ENCODE measurements at regions not wholly inside any gene's neighbourhood (a gene's known extent, or its start where the extent isn't known, plus 50 kb on each side); places are given as distances from the start of the nearest gene placed in this dataset.

GRCh38 chr2:191574232-191574631, 103.7 kb upstream of the NABP1 start:
- no peak for ATAC-seq (ENCODE audit: insufficient read depth, low read depth)

GRCh38 chr2:191577605-191578004, 100.3 kb upstream of the NABP1 start:
- TF ChIP-seq CTCF (IDR thresholded peaks at IDR 0.05; ENCODE audit: borderline replicate concordance, extremely low read depth, low read length, poor library complexity, severe bottlenecking), result no peak
- no peak for TF ChIP-seq EZH2 (IDR thresholded peaks at IDR 0.05; ENCODE audit: borderline replicate concordance, low read depth, low read length, severe bottlenecking)
- no peaks in the 10 kb centered on the region for H3K4me1 ChIP-seq (ENCODE audit: insufficient read depth, low read length)
- DNase-seq (no peak), ATAC-seq (ENCODE audit: insufficient read depth, low read depth) (no peak)
- H2AFZ ChIP-seq (ENCODE audit: low read depth, low read length), result no peak overlapping the region
- no peak overlapping the region for H3K4me3 ChIP-seq (ENCODE audit: low read depth in 1 of 2, low read length in 2 of 2)
- no peak overlapping the region for H3K4me2 ChIP-seq (ENCODE audit: insufficient read depth, low read length)
- no peak overlapping the region for H3K27ac ChIP-seq (ENCODE audit: low read length)
- no peaks in the 10 kb centered on the region for H3K36me3 ChIP-seq (ENCODE audit: insufficient read depth, low read length)
- no peaks in the 10 kb centered on the region for H4K20me1 ChIP-seq (ENCODE audit: insufficient read depth, low read length)
- no peaks in the 10 kb centered on the region for H3K79me2 ChIP-seq (ENCODE audit: insufficient read depth, low read length)
- H3K27me3 ChIP-seq (ENCODE audit: insufficient read depth, low read length, poor library complexity), result no peaks in the 10 kb centered on the region
- H3K9ac ChIP-seq (ENCODE audit: low read depth, low read length), result no peak overlapping the region
- no peaks in the 10 kb centered on the region for H3K9me3 ChIP-seq (ENCODE audit: insufficient read depth, low read length, severe bottlenecking)

More at GRCh38 chr2:191574232-191574631, 103.7 kb upstream of the NABP1 start:
- no peaks in the 10 kb centered on the region for H4K20me1 ChIP-seq (ENCODE audit: insufficient read depth, low read length)
- no peaks in the 10 kb centered on the region for H3K79me2 ChIP-seq (ENCODE audit: insufficient read depth, low read length)
- no peak overlapping the region for H3K4me2 ChIP-seq (ENCODE audit: insufficient read depth, low read length)
- no peak overlapping the region for H3K4me3 ChIP-seq (ENCODE audit: low read depth in 1 of 2, low read length in 2 of 2)
- H3K27ac ChIP-seq (ENCODE audit: low read length), result no peak overlapping the region
- no peak overlapping the region for H3K9ac ChIP-seq (ENCODE audit: low read depth, low read length)
- H2AFZ ChIP-seq (ENCODE audit: low read depth, low read length), result no peak overlapping the region
- TF ChIP-seq CTCF (IDR thresholded peaks at IDR 0.05; ENCODE audit: borderline replicate concordance, extremely low read depth, low read length, poor library complexity, severe bottlenecking) (no peak), EZH2 (IDR thresholded peaks at IDR 0.05; ENCODE audit: borderline replicate concordance, low read depth, low read length, severe bottlenecking) (no peak)
- H3K4me1 ChIP-seq (ENCODE audit: insufficient read depth, low read length), result peaks cover 13% of the 10 kb centered on the region
- H3K27me3 ChIP-seq (ENCODE audit: insufficient read depth, low read length, poor library complexity), result peaks cover 3% of the 10 kb centered on the region
- no peaks in the 10 kb centered on the region for H3K9me3 ChIP-seq (ENCODE audit: insufficient read depth, low read length, severe bottlenecking)
- H3K36me3 ChIP-seq (ENCODE audit: insufficient read depth, low read length), result no peaks in the 10 kb centered on the region
- DNase-seq, result no peak

DNA sequence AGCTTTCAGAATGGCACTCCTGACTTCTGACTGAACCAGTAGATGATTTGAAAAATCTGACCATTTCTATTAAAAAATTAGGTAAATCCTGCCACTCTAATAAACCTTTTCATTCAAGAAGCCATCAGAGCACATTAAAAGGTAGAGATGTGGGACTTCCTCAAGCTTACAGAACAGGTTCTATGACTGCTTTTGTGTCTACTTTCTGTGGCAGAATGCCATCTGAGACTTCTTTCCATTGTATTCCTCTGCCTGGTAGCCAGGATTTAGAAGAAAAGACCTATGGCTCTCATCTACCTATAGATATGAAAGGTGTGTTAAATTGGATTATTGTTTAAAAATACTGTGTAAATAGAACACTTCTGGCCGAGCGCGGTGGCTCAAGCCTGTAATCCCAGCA, 99.9 kb upstream of the NABP1 start:
- no peaks in the 10 kb centered on the region for H3K36me3 ChIP-seq (ENCODE audit: insufficient read depth, low read length)
- no peaks in the 10 kb centered on the region for H3K79me2 ChIP-seq (ENCODE audit: insufficient read depth, low read length)
- H3K4me2 ChIP-seq (ENCODE audit: insufficient read depth, low read length), result no peak overlapping the region
- H3K4me3 ChIP-seq (ENCODE audit: low read depth in 1 of 2, low read length in 2 of 2), result no peak overlapping the region
- H3K27me3 ChIP-seq (ENCODE audit: insufficient read depth, low read length, poor library complexity), result no peaks in the 10 kb centered on the region
- DNase-seq (no peak), ATAC-seq (ENCODE audit: insufficient read depth, low read depth) (no peak)
- H2AFZ ChIP-seq (ENCODE audit: low read depth, low read length), result no peak overlapping the region
- H3K27ac ChIP-seq (ENCODE audit: low read length), result no peak overlapping the region
- no peak overlapping the region for H3K9ac ChIP-seq (ENCODE audit: low read depth, low read length)
- H4K20me1 ChIP-seq (ENCODE audit: insufficient read depth, low read length), result no peaks in the 10 kb centered on the region
- H3K4me1 ChIP-seq (ENCODE audit: insufficient read depth, low read length), result no peaks in the 10 kb centered on the region
- H3K9me3 ChIP-seq (ENCODE audit: insufficient read depth, low read length, severe bottlenecking), result no peaks in the 10 kb centered on the region
- TF ChIP-seq EZH2 (IDR thresholded peaks at IDR 0.05; ENCODE audit: borderline replicate concordance, low read depth, low read length, severe bottlenecking), result no peak

GRCh38 chr2:191580581-191580980, 97.4 kb upstream of the NABP1 start:
- ATAC-seq (ENCODE audit: insufficient read depth, low read depth) (no peak), DNase-seq (no peak)
- Histone ChIP-seq H2AFZ (ENCODE audit: low read depth, low read length) (no peak overlapping the region), H4K20me1 (ENCODE audit: insufficient read depth, low read length) (no peaks in the 10 kb centered on the region), H3K9ac (ENCODE audit: low read depth, low read length) (no peak overlapping the region), H3K27ac (ENCODE audit: low read length) (no peak overlapping the region), H3K4me3 (ENCODE audit: low read depth in 1 of 2, low read length in 2 of 2) (no peak overlapping the region), H3K4me1 (ENCODE audit: insufficient read depth, low read length) (no peaks in the 10 kb centered on the region), H3K4me2 (ENCODE audit: insufficient read depth, low read length) (no peak overlapping the region), H3K36me3 (ENCODE audit: insufficient read depth, low read length) (no peaks in the 10 kb centered on the region), H3K79me2 (ENCODE audit: insufficient read depth, low read length) (no peaks in the 10 kb centered on the region), H3K9me3 (ENCODE audit: insufficient read depth, low read length, severe bottlenecking) (no peaks in the 10 kb centered on the region), H3K27me3 (ENCODE audit: insufficient read depth, low read length, poor library complexity) (no peaks in the 10 kb centered on the region)
- TF ChIP-seq CTCF (IDR thresholded peaks at IDR 0.05; ENCODE audit: borderline replicate concordance, extremely low read depth, low read length, poor library complexity, severe bottlenecking), result no peak
- TF ChIP-seq EZH2 (IDR thresholded peaks at IDR 0.05; ENCODE audit: borderline replicate concordance, low read depth, low read length, severe bottlenecking), result no peak
